Brain microvascular endothelial cell (primary cell): ENCODE measurements at regions not wholly inside any gene's neighbourhood (a gene's known extent, or its start where the extent isn't known, plus 50 kb on each side); places are given as distances from the start of the nearest gene placed in this dataset.

Experiments
- DNase-seq: peaks from one replicate; pipeline ENCODE4 v3.0.0-alpha.2; 2020
- H3K27ac ChIP-seq: fragments of 250-450 bp; sonication (Bioruptor Pico); 2 replicates; pipeline ENCODE4 v1.5.1; 2020; ENCODE audit warnings: mild to moderate bottlenecking, moderate library complexity
- H3K27me3 ChIP-seq: fragments of 250-450 bp; sonication (Bioruptor Pico); replicated peaks from 2 replicates; pipeline ENCODE4 v1.5.1; 2020; ENCODE audit warnings: mild to moderate bottlenecking
- H3K36me3 ChIP-seq: fragments of 250-450 bp; sonication (Bioruptor Pico); replicated peaks from 2 replicates; pipeline ENCODE4 v1.5.1; 2020; ENCODE audit warnings: mild to moderate bottlenecking
- H3K4me3 ChIP-seq: 2 replicates; pipeline ENCODE4 v1.5.1; 2011; ENCODE audit warnings: low read depth, mild to moderate bottlenecking, control low read depth, low read length, moderate library complexity
- CTCF ChIP-seq: IDR thresholded peaks from 2 replicates; pipeline ENCODE4 v1.5.1; 2011; ENCODE audit warnings: low read depth, mild to moderate bottlenecking, moderate library complexity, low read length, control low read depth, inconsistent platforms; ENCODE audit errors: missing control alignments
- in situ Hi-C: cut with HindIII; loops from 2 replicates; pipeline ENCODE4 v1.10.0; 2017; ENCODE audit warnings: low sequenced_read_pairs, low pct_ligation_motif_present

GRCh38 chr6:87799651-87800050 is 97.6 kb upstream of the AKIRIN2 start:
- Histone ChIP-seq H3K27me3 (no peaks in the 10 kb centered on the region), H3K4me3 (no peak overlapping the region), H3K27ac (no peak overlapping the region), H3K36me3 (no peaks in the 10 kb centered on the region)
- no peak for DNase-seq
- in situ Hi-C loops, result no loop called here
- TF ChIP-seq CTCF, result no peak

DNA sequence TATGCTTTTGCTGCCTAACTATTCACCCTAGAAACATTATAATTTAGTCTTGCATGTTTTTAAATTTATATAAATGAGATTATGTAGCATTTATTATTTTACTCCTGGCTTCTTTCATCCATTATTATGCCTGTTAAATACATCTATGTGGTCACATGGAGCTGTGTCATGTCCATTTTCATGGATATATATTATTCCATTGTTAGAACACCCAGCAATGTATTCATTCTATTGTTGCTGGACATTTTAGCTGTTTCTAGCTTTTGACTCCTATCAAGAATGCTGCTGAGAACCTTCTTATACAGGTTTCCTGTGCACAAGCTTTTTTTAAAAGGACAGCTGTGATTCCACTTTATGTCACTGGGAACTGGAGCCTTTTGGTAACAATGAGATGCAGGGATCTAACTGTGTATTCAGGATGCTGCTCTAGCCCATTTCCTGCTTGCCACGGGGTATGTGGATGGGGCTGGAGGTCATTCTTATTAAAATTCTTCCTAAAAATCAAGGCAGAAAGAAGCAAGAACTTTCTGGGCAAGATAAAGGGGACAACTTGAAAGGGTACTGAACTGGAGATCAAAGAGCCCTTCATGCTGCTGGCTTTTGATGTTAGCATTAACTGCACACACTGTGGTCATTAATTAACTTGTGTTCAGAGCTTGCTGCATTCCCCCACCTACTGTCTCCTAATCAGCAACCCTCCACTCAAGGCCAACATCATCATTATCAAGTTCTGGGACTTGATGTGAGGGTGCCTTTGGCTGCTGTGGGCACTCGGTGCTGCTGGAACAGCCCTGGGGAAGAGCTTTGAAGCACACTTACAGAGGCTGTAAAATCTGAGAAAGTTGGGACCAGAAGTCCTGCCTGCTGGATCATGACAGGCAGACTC is 96.6 kb upstream of the AKIRIN2 start:
- in situ Hi-C loops, result no loop called here
- H3K36me3 ChIP-seq, result no peaks in the 10 kb centered on the region
- no peak overlapping the region for H3K4me3 ChIP-seq
- H3K27ac ChIP-seq, result no peak overlapping the region
- H3K27me3 ChIP-seq, result no peaks in the 10 kb centered on the region
- no peak for DNase-seq
- TF ChIP-seq CTCF, result no peak

- DNase-seq, result no peak
- no peaks in the 10 kb centered on the region for H3K36me3 ChIP-seq
- no peak overlapping the region for H3K27ac ChIP-seq
- H3K27me3 ChIP-seq, result no peaks in the 10 kb centered on the region
- no peak for TF ChIP-seq CTCF
- no peak overlapping the region for H3K4me3 ChIP-seq
- in situ Hi-C loops, result no loop called here
Observed at GRCh38 chr6:87794922-87795885, 93.2 kb upstream of the AKIRIN2 start.

GRCh38 chr6:87793315-87793714 is 91.3 kb upstream of the AKIRIN2 start:
- H3K4me3 ChIP-seq, result no peak overlapping the region
- no peaks in the 10 kb centered on the region for H3K27me3 ChIP-seq
- in situ Hi-C loops, result no loop called here
- no peak overlapping the region for H3K27ac ChIP-seq
- no peaks in the 10 kb centered on the region for H3K36me3 ChIP-seq
- DNase-seq, result no peak
- TF ChIP-seq CTCF, result no peak

DNA sequence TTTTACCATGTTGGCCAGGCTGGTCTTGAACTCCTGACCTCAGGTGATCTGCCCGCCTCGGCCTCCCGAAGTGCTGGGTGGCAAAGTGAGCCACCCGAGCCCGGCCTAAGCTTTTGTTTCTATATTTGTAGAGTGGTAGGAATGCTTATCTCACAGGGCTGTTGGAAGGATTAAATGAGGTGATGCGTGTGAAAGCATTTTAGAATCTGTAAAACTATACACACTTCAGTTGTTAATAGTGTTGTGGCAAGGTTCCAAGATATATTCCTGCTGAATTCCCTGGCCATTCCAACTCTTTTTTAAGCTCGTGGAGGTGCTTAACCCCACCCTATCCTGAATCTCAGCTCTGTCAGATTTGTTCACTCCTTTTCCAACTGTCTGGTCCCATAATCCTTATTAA is 89.9 kb upstream of the AKIRIN2 start:
- H3K36me3 ChIP-seq, result no peaks in the 10 kb centered on the region
- no peak for DNase-seq
- H3K4me3 ChIP-seq, result no peak overlapping the region
- no peak overlapping the region for H3K27ac ChIP-seq
- H3K27me3 ChIP-seq, result no peaks in the 10 kb centered on the region
- in situ Hi-C loops, result no loop called here
- no peak for TF ChIP-seq CTCF
